CD4-positive, alpha-beta T cell treated with Interleukin-21 for 1 hour (primary cell): ENCODE measurements at regions not wholly inside any gene's neighbourhood (a gene's known extent, or its start where the extent isn't known, plus 50 kb on each side); places are given as distances from the start of the nearest gene placed in this dataset.

Experiments
- DNase-seq: peaks from one replicate; pipeline ENCODE4 v3.0.0-alpha.2; 2020

- DNase-seq = no peak
Observed at GRCh38 chr2:33791625-33792024, 192.5 kb upstream of the FAM98A start.

DNA sequence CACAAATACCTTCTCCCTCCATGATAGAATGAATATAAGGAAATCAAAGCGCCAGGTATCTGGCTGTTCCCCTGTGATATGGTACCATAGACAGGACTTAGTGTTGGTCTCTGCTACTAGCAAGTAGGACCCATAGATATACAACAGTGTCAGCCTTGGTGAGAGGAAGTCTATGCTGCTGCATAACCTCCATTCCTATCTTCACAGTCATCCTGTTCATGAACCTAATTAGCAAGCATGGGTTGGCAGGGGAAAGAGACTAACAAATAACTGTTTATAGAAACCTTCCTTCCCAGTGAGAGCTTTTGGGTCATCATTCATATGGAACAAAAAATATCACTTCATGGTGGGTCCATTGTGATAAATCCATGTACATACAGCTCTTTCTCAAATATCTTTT lies 188.9 kb upstream of the FAM98A start:
- no peak for DNase-seq

DNA sequence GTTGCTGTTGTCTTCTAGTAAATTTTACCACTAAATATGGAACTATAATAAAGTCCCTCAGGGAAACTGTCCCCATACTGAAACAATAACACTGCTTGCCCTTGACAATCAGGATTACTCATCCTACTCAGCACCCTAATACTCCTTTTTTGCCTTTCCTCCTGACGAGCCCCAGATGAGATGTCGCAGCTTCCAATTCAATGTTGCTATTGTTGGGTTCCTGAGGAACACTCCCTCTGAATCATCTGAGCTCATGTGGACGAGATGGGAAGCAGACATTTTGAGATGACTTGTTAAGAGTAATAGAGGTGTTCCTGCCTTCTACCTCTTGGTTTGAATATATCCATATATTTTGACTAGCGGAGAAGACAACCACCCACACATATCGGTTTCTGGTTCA lies 187.8 kb upstream of the FAM98A start:
- no peak for DNase-seq

DNA sequence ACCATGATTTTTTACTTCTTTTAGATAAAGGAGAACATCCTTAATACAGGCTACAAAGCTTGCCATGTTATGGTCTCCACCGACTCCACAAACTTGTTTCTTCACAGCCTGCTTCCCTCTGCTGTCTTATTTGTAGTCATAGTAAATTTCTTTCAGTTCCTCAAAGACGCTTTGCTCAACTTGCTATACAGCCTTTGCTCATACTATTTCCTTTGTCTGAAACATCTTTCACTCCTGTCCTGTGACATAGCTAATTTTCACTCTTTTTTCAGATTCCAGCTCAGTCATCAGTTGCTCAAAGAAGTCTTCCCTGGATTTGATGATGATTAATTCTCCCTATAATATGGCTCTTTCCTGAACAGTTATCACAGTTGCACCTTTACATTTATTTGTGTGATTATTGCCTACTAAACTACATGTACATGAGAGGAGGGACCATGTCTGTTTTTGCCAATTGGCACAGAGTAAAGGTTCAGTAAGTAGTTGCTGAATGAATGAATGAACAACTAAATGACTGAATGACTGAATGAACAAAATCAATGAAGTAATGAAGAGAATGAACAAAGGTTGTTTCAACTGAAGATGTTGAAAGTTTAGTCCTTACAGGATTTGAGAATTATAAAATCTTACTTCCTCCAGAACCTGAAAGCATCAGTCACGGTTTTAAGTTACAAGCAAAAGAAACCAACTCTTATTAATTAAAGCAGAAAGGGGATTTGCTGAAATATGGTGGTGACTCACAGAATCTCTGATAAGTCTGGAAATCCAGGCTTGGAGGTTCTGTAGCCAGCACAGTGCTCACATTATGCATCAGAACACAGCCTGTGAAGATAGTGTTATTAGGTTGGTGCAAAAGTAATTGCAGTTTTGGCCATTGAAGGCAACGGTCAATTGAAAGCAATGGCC lies 186.4 kb upstream of the FAM98A start:
- DNase-seq = no peak

GRCh38 chr2:33784488-33784887 lies 185.4 kb upstream of the FAM98A start:
- no peak for DNase-seq

GRCh38 chr2:33782395-33783230 lies 183.5 kb upstream of the FAM98A start:
- no peak for DNase-seq

GRCh38 chr2:33777786-33778185 lies 178.7 kb upstream of the FAM98A start:
- no peak for DNase-seq

GRCh38 chr2:33775306-33775705 lies 176.2 kb upstream of the FAM98A start:
- DNase-seq = no peak

DNA sequence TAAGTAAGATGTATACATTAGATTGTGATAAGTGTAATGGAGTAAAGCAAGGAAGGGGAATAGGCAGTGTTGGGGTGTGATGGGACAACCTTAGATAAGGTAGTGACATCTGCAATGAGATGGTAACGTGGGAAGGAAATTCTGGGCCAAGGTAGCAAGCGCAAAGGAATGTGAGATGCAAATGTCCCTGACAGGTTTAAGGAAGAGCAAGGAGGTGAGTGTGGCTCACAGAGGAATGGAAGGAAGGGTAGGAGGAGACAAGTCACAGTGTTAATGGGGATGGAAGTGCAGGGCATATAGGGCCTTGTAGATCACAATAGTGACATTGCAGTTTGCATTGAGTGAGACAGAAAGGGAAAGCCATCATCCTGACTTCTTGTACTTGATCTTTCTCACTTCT lies 170.9 kb upstream of the FAM98A start:
- DNase-seq = no peak

GRCh38 chr2:33766175-33766574 lies 167.1 kb upstream of the FAM98A start:
- DNase-seq = no peak

DNA sequence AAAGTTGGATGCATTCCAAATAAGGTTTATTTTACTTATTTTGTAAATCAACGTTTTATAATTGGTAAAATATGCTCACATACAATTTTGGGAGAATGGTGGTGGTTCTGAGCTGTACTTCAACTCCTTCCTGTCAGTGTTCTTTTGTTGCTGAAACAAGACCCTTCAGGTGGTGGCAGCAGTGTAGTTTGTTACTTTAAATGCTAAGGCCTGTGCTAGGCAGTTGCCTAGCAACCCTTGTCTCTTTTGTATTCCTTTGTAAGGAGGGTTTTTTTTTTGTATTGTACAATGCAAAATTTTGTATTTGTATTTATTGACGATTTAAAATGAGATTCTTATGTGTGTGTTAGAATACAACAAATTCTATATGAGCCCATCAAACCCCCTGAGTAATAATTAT lies 166.0 kb upstream of the FAM98A start:
- no peak for DNase-seq

DNA sequence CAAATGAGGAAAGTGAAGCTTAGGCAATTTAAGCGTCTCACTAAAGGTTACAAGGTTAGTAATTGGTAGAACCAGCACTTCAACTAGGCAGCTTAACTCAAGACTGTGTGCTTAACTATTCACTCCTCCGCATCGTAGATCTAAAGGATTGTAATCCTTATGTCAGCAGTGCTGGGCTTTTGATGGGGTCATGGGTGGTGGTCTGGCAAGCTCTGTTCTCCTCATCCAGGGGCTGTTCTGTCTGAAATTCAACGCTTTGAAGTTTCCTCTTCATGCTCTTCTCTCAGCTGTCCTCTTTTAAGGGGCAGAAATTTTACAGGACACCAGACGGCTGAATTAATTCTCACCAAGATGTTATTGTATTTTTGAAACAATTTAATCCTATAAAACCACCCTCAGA lies 165.5 kb upstream of the FAM98A start:
- DNase-seq = no peak

GRCh38 chr2:33763671-33764310 lies 164.7 kb upstream of the FAM98A start:
- no peak for DNase-seq

- no peak for DNase-seq
Observed at GRCh38 chr2:33762636-33763035, 163.5 kb upstream of the FAM98A start.

GRCh38 chr2:33746208-33746800 lies 147.2 kb upstream of the FAM98A start:
- DNase-seq = no peak

GRCh38 chr2:33735096-33735495 lies 136.0 kb upstream of the FAM98A start:
- no peak for DNase-seq

DNA sequence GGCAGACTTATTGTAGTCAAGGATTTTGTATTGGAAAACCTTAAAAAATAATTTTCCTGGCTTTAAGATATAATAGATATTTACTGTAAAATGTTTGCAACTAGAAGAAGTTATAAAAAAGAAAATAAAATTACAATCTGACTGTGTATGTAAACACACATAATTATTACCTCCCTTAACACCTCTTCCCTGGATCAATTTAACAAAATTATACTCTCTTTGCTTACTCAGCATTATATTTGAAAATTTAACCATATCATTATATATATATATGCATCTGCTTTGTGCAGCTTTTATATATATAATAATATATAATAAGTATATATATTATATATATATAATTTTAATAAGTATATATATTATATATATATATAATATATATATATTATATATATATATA lies 131.7 kb upstream of the FAM98A start:
- DNase-seq = no peak

- DNase-seq = no peak
Observed at GRCh38 chr2:33730193-33730592, 131.1 kb upstream of the FAM98A start.

GRCh38 chr2:33729353-33729752 lies 130.3 kb upstream of the FAM98A start:
- DNase-seq = no peak

DNA sequence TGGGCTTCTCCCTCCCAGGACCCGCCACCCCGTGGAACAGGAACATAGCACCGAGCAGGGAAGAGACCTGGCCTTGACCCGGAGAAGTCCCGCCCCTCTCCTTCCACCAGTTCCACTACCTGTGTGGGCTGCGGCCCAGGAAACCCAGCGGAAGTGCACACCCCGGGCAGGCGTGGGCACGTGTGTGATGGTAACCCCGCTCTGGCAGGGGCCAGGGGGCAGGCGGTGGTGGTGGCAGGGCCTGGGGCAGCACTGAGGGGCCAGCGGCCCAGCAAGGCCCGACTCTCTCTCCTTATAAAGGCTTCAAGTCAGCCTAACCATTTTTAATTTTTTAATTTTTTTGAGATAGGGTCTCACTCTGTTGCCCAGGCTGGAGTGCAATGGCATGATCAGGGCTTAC lies 129.0 kb upstream of the FAM98A start:
- DNase-seq = no peak

DNA sequence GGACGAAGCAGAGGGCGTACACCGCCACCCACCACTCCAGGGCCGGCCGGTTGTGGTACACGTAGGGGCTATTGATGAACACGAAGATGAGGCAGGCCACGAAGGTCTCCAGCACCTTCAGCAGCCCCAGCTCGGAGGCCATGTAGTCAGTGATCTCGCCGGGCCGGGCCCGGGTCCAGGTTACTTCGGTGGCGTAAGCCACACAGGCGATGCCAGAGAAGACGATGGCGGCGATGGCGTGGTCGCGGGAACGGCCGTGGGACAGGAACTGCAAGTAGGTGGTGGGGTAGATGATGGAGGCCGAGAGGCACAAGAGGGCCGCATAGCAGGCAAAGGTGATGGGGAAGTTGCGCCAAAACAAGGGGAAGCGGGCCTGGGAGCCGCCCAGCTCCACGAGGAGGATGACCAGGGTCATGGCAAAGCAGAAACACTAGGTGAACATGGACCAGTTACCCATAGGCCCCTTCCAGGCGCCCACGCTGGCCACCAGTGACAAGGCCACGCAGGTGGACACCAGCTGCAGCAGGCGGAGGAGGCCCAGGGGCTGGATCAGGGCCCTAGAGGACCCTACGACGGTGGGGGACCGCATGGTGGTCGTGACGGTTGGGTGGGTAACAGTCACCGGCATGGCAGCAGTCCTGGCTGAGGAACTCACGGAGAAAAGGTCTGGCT lies 128.4 kb upstream of the FAM98A start:
- no peak for DNase-seq

DNA sequence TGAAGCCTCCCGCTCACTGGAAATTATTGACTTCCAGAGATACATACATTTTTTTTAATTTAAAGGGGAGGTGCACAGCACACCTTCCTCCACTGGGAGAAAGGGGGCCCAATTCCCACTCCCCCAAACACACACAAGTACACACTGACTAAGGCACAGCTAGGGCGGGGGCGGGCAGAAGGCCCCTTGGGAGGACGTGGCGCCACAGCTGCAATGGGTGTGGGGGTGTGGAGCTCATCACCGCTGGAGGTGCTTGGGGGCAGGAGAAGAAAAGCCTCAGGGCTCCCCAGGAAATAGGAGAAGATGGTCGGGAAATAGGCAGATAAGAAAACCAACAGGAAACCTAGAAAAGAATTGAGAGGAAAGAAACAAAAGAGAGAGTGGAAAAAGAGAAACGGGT lies 127.3 kb upstream of the FAM98A start:
- DNase-seq = no peak

DNA sequence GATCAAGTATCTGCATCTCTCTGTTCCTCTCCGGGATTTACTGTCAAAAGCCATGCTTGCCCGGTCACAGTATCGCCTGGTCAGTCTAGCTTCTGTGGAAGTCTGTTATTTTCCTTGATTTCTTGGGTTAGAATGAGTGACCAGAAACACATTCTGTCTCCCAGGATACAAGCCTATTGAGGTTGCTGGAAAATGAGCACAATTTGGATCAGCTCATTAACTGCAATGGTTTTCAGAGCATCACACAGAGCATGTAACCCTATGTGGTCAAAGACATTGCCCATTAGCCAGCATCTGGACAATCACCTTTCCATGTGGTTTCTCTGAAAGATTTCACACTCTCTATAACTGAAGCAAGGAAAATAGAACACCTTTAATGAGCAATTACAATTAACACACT lies 124.2 kb upstream of the FAM98A start:
- DNase-seq = no peak
